ENCODE measurements at regions not wholly inside any gene's neighbourhood (a gene's known extent, or its start where the extent isn't known, plus 50 kb on each side); places are given as distances from the start of the nearest gene placed in this dataset.
"Not testable (repeated sequence)": the region's sequence is repeated elsewhere in the genome, so short reads cannot be mapped to it uniquely, and the experiment has no call there.

DNA sequence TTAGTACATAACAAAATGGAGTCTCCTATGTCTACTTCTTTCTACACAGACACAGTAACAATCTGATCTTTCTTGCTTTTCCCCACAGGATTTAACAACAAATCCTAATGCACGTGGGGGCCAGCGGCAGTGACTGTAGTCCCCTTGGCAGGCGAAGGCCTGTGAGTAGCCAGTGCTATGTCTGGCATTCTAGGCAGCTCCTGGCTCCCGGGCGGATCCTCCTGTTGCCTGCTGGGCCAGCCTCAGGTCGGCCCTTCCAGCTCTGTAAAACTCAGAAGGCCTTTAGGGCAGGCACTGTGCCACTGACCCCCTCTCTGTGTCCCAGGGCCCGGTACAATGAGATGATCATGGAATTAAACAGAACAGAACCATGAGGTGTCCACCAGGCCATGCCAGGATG, 3981.7 kb upstream of the TPTE start:
- ATAC-seq; intact Hi-C loops (cut with DNase I); DNase-seq (ENCODE audit: low spot score): not testable (repeated sequence)

GRCh38 chr21:6541036-6541435, 3980.3 kb upstream of the TPTE start:
- DNase-seq (ENCODE audit: low spot score); ATAC-seq; intact Hi-C loops (cut with DNase I): not testable (repeated sequence)

GRCh38 chr21:6545288-6545687, 3976.1 kb upstream of the TPTE start:
- ATAC-seq; intact Hi-C loops (cut with DNase I); DNase-seq (ENCODE audit: low spot score): not testable (repeated sequence)

GRCh38 chr21:6551045-6551444, 3970.3 kb upstream of the TPTE start:
- peak; percentile 51 for ATAC-seq
- DNase-seq (ENCODE audit: low spot score); intact Hi-C loops (cut with DNase I): not testable (repeated sequence)

DNA sequence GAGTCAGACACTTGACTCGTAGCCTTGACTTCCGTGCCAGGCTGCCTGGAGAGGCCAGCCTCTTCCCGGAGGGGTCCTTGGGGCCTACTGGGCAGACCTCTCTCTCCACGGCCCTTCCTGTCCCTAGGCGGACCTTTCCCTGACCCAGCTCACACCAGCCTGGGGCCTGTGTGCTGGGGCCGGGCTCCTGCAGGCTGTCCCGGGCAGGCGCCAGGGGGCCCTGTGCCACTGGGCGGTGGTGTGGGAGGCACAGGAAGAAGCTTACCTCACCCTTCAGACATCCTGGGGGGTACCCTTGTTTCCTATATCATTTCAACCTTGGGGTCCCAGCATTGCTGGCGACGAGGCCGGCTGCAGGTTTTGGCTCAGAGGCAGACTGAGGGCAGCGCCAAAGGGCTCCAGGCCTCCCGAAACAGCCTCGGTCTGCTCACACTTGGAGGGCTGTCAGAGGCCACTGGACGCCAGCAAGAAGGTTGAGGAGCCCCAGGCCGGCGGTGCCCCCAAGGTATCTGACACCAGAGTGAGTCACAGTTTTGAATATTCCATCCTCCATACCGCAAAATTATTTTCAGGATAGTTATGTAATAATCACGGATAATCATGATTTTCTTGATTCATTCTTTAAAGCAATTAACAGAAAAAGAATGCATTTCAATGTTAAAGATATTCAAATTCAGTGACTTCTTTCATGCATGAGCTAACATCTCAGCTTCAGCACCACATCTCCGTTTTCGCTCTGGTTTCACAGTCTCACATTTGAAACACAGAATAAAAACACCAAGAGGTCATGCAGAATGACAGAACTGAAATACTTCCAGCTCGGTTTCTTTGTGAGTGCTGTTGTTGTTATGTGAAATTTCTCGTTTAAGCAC, 3967.6 kb upstream of the TPTE start:
- ATAC-seq; intact Hi-C loops (cut with DNase I); DNase-seq (ENCODE audit: low spot score): not testable (repeated sequence)

GRCh38 chr21:6554377-6554864, 3967.0 kb upstream of the TPTE start:
- peak; percentile 84 for ATAC-seq
- DNase-seq (ENCODE audit: low spot score); intact Hi-C loops (cut with DNase I): not testable (repeated sequence)

DNA sequence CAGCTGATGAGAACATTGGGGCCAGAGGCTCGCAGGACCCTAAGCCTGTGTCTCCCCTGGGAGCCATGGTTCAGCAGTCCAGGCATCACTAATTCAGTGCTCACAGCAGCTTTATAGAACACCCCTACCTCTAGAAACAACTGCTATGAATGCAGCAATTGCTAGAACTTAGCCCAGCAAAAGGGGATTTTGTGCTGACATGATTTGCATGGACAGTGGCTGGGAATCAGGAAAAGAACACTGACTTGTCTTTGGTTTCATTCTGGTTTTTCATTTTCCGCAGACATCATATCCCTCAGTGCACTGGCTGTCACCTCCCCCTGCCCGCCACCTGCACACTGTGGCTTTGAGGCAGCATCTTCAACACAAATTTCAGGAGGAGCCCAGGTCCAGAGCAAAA, 3964.9 kb upstream of the TPTE start:
- ATAC-seq; intact Hi-C loops (cut with DNase I); DNase-seq (ENCODE audit: low spot score): not testable (repeated sequence)

DNA sequence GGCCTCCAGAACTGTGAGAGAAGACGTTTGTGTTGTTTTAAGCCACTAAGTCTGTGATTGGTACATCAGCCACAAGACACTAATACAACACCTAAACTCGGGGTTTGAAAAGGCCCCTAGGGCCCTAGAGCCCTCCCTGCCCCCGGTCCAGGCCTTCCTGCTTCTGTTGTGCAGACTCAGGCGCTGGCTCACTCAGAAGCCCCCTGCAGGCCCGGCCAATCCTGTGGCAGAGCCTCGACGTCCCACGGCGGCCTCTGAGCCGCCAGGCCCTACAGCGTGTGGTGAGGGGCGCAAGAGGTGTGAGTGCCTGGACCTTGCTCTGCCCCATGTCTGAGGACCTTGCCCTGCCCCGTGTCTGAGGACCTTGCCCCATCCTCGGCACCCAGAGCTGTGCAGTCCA, 3964.0 kb upstream of the TPTE start:
- intact Hi-C loops (cut with DNase I); DNase-seq (ENCODE audit: low spot score); ATAC-seq: not testable (repeated sequence)

GRCh38 chr21:6561168-6561567, 3960.2 kb upstream of the TPTE start:
- ATAC-seq; intact Hi-C loops (cut with DNase I): not testable (repeated sequence)

DNA sequence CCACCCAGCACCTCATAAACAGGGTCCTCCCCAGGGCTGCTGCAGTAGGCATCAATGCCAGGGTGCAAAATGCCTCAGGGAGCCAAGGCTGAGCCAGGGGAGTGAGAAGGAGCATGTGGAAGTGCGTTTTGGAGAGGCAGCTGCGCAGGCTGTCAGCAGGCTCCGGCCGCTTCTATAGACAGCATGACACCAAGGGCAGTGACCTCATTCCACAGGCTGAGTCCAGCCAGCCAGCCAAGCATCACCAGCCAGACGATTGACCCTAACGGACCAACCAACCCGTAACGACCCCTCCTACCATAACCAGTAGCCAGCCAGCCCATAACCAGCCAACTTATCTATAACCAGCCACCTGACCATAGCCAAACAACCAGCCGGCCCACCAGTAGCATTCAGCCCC, 3959.8 kb upstream of the TPTE start:
- ATAC-seq; intact Hi-C loops (cut with DNase I); DNase-seq (ENCODE audit: low spot score): not testable (repeated sequence)

More at GRCh38 chr21:6561168-6561567, 3960.2 kb upstream of the TPTE start:
- DNase-seq (ENCODE audit: low spot score): not testable (repeated sequence)

DNA sequence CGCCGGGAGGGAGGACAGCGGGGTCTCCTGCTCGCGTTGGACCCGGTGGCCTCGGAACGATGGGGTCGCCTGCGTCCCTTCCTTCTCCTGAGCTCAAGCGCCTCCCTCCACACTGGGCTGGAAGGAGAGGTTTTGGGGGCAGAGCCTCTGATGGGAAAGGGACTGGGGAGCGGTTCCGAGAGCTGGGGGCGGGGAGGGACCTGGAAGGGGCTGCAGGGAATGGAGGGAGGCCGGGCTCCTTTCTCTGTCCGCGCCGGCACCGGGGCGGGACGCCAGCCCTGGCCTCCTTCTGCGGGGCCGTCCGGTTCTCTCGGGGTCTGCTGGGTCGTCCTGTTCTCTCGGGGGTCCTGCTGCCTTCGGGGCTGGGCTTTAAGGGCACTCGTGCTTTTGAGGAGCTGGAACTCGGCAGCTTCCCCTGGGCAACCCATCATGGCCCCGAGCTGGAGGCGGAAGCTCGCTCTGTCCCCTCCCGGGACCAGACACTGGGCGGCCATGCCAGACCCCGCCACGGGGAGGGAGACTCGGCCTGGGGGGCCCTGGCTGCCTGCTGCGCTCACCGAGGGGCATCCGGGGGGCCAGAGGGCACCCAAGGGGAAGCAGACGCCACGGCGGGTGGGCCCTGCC, 3956.7 kb upstream of the TPTE start:
- intact Hi-C loops (cut with DNase I); ATAC-seq: not testable (repeated sequence)
- DNase-seq (ENCODE audit: low spot score): peak; percentile 42

DNA sequence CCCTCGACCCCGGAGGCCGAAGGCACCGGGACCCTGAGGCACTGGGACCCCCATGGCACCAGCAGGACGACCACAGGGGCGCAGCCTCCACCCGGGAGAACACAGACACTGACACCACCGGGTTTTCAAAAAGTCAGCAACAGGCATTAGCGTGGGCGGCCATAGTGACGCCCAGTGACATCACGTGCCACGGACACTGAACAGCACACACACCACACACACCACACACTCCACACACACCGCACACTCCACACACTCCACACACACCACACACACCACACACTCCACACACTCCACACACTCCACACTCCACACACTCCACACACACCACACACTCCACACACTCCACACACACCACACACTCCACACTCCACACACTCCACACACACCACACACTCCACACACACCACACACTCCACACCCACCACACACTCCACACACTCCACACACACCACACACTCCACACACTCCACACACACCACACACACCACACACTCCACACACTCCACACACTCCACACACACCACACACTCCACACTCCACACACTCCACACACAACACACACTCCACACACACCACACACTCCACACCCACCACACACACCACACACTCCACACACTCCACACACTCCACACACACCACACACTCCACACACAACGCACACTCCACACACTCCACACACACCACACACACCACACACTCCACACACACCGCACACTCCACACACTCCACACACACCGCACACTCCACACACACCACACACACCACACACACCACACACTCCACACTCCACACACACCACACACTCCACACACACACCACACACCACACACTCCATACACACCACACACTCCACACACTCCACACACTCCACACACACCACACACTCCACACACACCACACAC, 3955.9 kb upstream of the TPTE start:
- intact Hi-C loops (cut with DNase I); ATAC-seq: not testable (repeated sequence)
- DNase-seq (ENCODE audit: low spot score): peak; percentile 64

DNA sequence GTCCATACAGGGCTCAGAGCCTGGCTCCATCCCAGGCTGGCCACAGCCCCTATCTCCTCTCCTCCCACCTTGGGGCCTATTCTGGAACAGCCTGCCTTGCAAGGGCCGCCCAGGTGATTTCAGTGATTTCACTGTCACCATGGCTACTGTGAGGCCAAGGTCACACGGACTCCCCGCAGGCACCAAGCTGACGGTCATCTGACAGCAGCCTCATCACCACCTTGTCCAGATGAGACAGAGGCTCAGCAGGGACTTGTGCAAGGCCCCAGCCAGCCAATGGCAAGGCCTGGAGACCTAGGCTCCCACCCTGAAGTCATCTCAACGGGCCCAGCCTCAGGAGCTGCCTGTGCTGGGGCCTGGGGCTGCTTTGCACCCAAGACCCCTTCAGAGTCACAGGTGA, 3953.8 kb upstream of the TPTE start:
- ATAC-seq; intact Hi-C loops (cut with DNase I): not testable (repeated sequence)
- DNase-seq (ENCODE audit: low spot score): peak; percentile 42

GRCh38 chr21:6569152-6569551, 3952.2 kb upstream of the TPTE start:
- DNase-seq (ENCODE audit: low spot score); intact Hi-C loops (cut with DNase I): not testable (repeated sequence)
- peak; percentile 83 for ATAC-seq

- DNase-seq (ENCODE audit: low spot score); intact Hi-C loops (cut with DNase I): not testable (repeated sequence)
- peak; percentile 95 for ATAC-seq
These were observed 3951.6 kb upstream of the TPTE start for GRCh38 chr21:6569587-6570392.

DNA sequence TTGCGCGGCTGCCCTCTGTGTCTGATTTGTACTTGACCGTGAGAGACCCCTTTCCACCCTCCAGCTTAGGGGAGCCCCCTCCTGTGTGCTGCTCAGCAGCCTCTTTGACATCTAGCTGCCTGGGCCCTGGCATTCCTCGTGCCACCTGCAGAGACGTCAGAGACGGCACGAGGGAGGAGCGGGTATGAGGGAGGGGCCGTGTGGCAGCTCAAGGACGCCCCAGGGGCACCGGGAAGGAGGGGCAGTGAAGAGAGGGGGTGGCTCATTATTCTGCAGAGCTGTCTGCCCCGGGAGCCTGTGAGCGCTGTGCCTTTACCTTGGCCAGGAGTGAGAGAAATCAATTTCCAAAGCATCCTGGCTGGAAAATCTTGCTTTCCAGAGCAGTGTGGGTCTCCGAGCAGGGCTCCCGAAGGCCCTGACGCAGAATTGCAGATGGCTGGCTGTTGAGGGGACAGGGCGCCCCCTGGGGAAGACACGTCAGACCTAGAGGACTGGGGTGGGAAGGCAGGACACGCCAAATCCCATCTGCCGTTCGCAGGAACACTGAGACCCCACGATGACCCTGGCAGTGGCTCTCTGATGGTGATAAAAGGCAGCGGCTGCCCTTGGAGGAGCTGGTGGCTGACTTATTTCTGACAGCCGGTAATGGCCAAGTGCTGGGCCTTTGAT, 3950.5 kb upstream of the TPTE start:
- DNase-seq (ENCODE audit: low spot score); intact Hi-C loops (cut with DNase I); ATAC-seq: not testable (repeated sequence)

GRCh38 chr21:6573576-6573975, 3947.8 kb upstream of the TPTE start:
- intact Hi-C loops (cut with DNase I); ATAC-seq; DNase-seq (ENCODE audit: low spot score): not testable (repeated sequence)

Measured in sciatic nerve (tissue), 2 donors.